Stimulated activated CD4-positive, alpha-beta T cell treated with anti-CD3 and anti-CD28 coated beads, TNF-alpha, amount 100 ng/mL, for 48 hours (primary cell): ENCODE measurements at regions not wholly inside any gene's neighbourhood (a gene's known extent, or its start where the extent isn't known, plus 50 kb on each side); places are given as distances from the start of the nearest gene placed in this dataset.
A peak's percentile ranks its signal among the peaks of the same experiment; 100 is the strongest.
"Not testable (repeated sequence)": the region's sequence is repeated elsewhere in the genome, so short reads cannot be mapped to it uniquely, and the experiment has no call there.

ENCODE experiments used
- DNase-seq, 3 donors: peaks; one replicate each; pipeline ENCODE4 v3.0.0-alpha.2; 2020; ENCODE audit warnings: low read depth in 3 of 3

DNA sequence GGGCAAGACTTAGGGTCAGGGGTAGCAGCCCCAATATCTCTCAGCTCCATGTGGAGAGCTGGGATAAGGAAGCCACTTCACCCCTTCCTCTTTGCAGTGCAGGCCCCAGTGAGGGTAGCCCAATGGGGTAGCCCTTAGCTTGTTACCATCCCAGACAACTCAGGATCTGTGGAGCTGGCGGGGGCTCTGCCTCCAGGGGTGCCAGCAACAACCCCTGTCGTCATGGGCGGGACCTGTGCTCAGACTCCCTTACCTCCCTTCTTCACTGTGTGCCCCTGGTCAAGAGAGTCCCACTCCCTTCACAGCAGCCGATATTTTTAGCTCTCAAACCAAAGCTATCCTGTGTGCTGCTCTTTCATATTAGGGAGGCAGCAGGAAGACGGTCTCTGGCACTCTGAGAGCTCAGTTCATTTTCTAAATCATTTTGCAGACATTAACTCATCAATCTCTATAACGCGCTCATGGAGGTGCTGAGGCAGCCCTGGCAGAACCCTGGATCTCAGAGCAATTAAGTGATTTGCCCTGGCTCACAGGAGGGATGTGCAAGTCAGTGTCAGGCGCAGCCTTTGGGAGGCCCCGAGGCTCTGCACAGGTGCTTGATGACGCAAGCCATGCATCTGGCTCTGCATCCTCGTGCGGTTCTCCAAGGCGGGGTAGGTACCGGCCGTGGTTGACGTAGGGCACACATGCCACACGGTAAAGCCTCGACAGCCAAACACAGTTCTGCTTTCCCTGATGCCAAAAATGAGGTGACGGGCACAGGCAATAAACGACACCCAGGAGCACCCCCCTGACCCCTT is 357.6 kb downstream of the SHANK2 start:
- no peak for DNase-seq

DNA sequence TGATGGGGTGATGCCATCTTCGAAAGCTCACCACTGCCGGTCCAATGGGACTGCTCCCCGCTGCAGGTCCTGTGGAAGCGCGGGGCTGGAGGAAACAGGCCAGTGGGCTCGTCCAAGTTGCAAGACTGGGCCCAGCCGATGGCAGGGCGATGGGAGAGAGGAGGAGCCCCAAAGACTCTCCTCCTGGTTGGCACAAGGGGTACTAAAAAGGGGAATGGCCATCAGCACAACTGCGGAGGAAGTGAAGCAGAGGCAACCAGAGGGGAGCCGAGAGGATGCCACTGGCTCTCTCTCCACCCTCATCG is 357.1 kb downstream of the SHANK2 start:
- DNase-seq, result no peak

DNA sequence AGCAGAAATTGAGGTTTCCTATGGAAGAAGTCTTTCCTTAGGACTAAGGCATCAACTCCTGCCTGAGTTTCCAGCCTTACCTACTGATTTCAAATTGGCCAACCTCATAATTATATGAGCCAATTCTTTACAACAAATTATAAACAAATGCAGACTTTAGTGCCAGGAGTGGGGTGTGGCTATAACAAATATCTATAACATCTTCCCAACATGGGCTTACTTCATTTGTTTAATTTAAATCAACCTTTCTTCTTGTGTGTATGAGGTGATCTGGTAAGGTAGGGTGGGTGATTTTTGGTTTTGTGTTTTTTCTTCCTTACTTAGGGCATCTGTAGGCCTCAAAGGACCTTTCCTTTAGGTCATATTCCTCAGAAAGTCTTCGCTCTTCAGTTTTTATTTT is 354.9 kb downstream of the SHANK2 start:
- DNase-seq, result no peak

DNA sequence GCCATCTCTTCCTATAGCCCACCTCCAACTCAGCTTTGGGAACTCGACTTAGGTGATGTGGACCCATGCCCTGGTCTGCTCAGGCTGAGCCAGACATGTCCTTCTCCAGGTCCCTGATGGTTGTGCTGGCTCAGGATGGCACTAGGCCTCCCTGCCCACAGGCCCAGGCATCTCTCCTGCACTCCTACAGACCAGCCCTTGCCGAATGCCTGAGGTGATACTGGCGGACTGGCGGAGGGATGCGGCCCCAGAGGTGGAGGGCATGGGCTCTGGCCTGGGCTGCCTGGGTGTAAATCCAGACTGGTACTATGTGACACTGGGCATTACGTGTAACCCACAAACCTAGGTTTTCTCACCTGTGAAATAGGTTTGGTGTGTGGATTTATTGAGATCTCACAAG is 352.8 kb downstream of the SHANK2 start:
- DNase-seq, result no peak

DNA sequence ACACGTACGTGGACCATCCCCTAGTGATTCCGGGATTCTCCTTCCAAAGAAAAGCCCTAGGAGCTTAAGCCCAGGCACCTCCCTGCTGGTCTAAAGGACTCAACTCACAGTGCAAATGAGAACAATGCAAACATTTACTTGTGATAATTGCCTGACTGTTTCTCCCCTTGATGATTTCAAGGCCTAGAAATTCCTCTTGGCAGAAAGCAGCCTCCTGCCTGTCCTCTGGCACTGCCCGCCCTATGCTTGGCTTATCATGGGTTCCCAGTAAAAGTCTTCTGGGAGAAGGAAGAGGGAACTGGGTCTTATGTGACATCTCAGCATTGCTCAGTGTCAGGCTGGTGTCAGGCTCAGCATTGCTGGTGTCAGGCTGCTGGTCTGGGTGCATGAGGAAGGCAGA is 351.8 kb downstream of the SHANK2 start:
- DNase-seq, result no peak

DNA sequence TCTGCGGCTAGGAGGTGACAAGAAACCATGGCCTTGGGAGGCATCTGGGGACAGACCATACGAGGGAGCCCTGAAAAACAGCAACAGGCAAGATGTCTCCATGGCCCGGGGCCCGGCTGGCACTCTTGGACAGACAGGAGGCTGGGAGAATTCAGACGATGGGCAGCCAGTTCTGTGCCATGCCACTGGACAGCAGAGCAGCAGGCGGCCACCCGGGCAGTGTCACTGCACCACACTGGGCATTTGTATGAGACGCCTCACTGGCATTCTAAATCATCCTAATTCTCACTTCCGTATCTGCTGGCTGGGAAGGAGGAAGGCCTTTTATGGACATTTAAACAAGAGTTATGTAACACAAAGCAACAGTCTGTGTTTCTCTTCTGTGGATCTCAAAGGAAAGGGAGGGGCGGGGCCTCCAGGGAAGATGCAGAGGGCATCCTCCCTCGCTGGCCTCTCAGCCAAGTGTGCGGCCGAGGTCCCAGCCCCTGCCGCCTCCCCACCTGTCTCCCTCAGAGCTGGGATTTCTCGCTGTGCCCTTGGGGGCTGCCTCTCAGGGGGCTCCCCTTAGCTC is 350.3 kb downstream of the SHANK2 start:
- DNase-seq, result no peak

DNA sequence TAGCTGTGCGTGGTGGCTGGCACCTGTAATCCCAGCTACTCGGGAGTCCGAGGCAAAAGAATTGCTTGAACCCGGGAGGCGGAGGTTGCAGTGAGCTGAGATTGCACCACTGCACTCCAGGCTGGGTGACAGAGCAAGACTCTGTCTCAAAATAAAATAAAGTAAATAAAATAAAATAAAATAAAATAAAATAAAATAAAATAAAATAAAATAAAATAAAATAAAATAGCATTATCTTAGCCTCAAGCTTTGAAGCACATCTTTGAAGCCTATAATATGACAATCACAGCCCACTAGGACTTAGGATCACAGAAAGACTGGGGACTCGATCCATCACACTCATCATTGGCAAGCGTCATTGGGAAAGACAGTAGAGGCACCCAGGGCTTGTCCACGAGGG is 349.1 kb downstream of the SHANK2 start:
- not testable (repeated sequence) for DNase-seq

DNA sequence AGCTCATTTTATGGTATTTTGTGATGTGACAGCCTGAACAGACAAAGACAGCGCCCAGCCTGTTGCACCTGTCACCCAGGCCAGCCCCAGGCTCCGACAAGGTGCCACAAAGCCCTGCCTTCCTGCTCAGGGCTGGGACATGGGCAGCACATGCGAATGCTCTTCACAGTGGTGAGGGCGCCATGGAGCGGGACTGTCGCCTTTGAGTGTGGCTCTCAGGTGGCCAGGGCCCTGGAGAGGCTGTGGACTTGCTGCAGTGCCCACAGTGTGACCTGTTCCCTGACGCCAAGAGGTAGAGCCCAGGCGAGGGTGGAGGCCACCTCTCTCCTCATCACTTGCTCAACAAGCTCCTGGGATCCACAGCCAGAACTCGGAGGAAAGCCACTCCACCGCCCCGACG is 346.3 kb downstream of the SHANK2 start:
- DNase-seq, result no peak

DNA sequence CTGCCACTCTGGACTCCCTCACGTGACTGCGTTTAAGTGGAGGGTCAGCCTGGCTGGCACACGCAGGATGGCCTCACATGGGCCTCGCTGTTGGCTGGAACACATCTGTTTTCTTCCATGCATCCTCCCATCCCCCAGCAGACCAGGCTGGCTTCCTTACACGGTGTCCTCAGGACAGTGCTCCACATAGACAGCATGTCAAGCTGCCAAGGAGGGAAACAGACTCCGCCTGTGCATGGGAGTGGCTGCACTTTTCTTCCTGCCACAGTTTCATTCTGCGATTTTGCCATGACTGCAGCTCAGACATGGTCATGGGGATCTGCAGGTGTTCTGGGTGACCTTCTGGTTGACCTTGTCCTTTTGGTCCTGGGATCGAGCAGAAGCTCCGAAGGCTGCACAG is 344.2 kb downstream of the SHANK2 start:
- no peak for DNase-seq

DNA sequence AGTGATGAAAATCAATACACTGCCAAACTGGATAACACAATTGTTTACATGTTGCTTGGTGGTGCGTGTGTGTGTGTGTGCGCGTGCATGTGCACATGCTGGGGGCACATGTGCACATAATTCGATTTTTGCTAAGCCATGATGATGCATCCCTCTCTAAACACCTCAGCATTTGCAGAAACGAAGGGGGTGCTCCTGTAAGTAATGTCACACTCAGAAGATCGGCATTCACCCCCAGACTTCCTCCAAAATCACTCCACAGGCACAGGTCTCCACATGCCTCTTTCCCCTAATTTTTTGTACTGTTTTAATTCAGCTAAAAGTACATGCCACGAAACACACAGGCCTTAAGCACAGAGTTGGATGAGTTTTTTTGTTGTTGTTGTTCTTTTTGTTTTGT is 341.5 kb downstream of the SHANK2 start:
- DNase-seq, result no peak

DNA sequence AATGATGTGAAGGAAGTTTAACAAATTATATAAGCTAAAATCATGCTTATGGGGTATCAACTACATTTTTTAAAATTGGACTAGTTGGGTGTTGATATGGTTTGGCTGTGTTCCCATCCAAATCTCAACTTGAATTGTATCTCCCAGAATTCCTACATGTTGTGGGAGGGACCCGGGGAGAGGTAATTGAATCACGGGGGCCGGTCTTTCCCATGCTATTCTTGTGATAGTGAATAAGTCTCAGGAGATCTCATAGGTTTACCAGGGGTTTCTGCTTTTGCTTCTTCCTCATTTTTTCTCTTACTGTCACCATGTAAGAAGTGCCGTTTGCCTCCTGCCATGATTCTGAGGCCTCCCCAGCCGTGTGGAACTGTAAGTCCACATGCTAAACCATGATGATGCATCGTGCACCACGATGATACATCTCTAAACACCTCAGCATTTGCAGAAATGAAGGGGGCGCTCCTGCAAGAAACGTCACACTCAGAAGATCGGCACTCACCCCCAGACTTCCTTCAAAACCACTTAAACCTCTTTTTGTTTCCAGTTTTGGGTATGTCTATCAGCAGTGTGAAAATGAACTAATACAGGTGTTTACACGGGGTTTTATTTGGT is 340.0 kb downstream of the SHANK2 start:
- DNase-seq, result peak in 1 of 3 donors; percentile 2

DNA sequence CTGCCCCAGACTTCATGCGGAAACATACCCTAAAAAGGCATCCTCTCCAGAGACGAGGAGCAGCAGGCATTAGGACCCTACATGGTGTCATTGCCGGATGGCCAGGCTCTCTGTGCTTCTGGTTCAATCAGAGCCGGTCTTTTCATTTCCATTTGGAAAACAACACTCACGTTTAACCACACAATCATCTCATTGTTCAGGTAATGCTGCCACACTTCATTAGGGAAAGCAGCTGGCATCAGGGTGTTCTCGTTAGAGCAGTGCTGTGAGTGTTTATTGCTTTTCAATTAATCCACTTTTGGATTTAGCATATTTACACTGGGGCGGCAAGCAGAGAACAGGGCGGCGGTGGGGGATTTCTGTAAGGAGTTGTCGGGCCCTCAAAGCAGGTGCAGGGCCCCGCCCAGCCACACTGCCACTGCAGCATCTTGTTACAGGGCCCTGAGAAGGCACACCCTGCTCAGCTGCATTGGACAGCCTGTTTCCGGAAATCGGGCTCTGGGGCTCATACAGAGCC is 338.6 kb downstream of the SHANK2 start:
- DNase-seq, result no peak

DNA sequence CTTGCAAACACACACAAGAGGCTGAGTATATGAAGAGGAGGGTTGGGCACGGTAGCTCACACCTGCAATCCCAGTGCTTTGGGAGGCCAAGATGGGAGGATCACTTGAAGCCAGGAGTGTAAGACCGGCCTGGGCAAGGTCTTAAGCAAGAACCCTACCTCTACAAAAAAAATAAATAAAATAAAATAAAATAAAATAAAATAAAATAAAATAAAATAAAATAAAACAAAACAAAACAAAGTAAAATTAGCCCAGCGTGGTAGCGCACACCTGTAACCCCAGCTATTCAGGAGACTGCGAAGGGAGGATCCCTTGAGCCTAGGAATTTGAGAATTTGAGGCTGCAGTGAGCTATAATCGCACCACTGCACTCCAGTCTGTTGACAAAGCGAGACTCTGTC is 337.9 kb downstream of the SHANK2 start:
- no peak for DNase-seq

DNA sequence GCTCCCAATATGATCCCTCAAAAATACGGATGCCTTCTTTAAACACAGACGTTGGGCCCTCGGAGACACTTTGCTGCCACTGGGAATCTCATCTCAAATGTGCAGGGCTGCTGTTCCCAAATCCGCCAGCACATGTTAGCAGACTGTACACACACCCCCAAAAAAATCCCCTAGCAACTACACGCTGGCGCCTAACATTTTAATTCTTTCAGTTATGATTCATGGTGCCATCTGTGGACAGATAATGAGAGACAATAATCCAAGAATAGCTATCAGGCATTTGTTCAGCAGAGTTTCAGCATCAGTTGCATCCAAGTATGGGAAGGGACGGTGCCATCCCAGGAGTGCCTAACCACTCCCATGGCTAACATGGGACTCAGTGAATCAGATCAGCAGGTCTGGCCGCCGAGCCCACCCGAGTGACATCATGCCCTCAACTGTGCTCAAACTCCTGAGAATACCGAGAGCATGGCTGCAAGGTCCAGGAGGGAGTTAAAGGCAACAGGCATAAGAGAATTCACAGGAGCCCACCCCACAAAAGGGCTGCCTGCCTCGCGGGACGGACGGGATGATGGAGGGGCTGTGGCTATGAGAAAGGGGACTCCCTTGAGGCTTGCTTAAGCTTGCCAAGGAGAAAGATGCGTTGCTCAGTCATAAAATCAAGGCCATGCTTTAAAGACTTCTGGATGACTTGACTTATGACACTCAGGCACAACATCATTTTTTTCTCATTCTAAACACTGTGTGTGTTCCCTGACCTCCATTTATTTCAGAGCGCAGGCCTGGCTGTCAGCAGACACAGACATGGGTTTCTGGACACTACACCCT is 337.0 kb downstream of the SHANK2 start:
- DNase-seq, result no peak

DNA sequence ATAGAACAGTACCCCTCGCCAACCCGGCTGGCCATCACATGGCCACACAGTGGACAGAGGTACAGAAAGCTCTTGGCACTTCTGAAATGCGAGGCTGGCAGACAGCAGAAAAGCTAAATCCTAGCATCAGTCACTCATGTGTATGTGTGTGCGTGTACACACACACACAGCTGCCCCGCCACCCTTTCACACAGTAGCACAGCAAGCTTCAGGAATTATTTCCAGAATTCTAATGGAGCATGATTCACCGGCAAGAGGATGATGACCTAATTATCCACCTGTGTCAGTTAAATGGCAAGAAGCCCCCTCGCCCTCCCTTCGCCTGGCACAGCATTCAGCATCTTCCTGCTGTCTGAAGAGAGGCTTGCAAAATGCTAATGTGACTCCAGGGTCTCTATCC is 336.0 kb downstream of the SHANK2 start:
- no peak for DNase-seq

DNA sequence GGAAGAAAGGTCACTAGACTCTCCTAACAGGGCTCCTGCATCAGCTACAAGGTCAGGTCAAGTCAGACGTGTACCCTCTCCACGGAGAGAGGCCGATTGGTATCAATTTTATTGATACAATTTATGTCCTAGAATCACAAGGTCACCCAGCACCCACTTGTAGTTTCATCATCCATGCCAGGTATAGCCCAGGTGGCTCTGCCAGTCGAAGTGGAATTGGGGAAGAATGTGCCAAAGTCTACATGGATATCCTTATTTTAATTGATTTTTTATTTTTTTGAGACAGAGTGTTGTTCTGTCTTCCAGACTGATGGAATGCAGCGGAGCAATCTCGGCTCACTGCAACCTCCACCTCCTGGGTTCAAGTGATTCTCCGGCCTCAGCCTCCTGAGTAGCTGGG is 334.1 kb downstream of the SHANK2 start:
- no peak for DNase-seq

DNA sequence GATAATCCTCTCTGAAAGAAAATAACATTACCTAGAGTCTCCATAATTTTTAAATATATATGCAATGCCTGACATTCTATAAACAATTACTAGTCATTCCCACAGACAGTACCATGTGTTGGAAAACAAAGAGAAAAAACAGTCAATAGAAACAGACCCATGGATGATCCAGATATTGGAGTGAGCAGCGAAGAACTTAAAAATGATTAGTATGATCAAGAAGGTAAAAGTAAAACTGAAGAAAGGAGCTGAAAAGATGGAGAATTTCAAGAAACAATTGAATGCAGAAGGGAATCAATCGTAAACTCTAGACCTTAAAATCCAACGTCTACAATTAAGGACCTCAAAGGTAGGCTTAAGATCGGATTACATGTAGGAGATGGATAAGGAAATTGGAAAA is 330.6 kb downstream of the SHANK2 start:
- no peak for DNase-seq

DNA sequence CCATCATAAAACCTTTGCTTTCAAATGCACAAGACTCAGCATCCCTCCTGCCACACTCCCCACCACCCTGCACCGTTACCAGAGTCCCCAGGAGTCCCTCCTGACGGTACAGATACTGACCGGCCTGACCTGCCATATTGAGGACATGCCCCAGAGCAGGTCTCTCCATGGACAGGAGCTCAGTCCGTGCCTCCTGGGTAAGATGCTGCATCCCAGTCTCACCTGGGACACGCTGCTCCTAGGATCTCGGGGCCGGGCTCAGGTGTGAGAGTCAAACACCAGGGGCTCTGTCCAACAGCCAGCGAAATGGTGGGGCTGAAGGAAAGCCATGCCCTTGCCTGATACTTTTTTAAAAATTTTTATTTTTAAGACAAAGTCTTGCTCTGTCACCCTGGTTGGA is 328.3 kb downstream of the SHANK2 start:
- no peak for DNase-seq

DNA sequence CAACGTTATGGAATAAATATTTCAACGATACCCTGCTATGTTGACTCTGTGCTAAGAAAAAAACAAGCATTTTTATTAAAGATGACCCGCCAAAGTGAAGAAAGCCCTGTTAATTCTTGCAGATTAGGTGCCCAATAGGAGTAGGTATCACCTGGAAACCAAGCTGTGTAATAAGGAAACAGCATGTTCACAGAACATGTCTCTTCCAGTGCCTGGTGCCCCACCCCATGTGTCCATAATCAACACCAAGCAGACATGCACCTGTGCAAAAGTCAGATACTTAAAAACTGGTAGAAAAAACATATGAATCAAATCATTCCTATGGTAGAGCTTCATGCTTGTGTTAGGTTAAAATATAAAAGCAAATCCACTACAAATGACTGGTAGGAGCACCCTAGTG is 327.1 kb downstream of the SHANK2 start:
- DNase-seq, result no peak

DNA sequence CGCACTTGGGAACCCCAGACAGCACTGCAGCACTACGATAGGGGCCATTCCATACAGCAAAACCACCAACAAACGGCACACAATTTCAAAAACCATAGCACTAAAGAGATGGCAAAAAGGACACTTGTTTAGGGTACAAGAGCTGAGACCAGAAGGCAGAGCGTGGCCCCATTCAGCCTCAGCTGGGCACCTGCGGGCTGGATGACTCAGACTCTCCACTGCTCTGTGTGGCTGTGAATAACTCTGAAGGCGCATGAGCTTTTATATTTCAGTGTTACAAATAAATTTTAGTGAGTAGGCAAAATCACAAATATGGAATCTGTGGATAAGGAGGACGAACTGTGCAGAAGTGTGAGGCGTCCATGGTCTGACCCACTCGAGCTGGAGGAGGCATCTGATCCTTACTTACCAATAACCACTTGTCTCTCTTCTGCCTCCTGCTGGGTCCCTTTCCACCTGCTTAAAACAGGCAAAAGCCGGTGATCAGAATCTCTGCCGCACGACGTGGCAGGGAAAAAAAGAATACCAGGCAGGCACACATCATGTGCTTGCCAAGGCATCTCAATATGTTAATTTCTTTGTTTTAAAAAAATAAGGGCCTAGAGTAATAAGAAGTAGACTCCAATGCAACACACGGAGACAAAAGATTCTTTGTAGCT is 325.7 kb downstream of the SHANK2 start:
- no peak for DNase-seq

DNA sequence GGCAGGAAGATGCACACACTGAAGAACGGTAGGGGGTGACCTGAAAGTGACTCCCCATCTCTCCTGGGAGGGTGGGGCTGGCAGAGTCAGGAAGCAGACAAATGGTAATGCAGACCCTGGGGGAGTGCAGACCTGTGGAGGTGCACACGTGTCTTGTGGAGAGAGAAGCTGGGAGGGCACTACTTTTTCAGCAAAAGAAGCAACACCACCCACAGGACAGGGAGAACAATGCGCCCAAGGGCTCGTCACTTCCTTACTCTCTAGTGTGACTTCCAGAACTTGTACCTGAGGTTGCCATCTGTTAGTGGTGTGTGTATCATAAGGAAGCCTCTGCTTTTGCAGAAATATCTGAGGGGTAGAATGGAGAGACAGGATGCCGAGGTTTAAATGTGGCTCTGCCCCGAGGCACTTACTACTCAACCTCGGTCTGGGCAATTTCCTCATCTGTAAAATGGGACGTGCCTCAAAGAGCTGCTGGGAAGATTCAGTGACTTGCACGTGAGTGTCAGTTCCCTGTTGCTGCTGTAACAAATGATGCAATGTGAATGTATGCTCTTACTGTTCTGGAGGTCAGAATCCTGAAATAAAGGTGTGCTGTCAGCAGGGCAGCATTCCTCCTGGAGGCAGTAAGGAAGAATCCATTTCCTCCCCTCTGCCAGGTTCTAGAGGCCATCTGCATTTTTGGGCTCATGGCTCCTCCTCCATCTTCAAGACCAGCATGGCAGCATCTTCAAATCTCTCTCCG is 323.4 kb downstream of the SHANK2 start:
- no peak for DNase-seq
